H9 (cell line): ENCODE measurements at regions not wholly inside any gene's neighbourhood (a gene's known extent, or its start where the extent isn't known, plus 50 kb on each side); places are given as distances from the start of the nearest gene placed in this dataset.

ENCODE experiments used
- DNase-seq: peaks from one replicate; pipeline ENCODE4 v3.0.0-alpha.2; 2017
- H2AFZ ChIP-seq: one replicate; pipeline ENCODE4 v1.6.1; 2013; ENCODE audit warnings: mild to moderate bottlenecking, low read length, control low read depth, moderate library complexity
- H2AK5ac ChIP-seq: 2 replicates; pipeline ENCODE4 v1.6.1; 2013; ENCODE audit warnings: low read length, control low read depth, mixed read lengths; ENCODE audit not compliant: insufficient read length
- H2BK120ac ChIP-seq: one replicate; pipeline ENCODE4 v1.6.1; 2013; ENCODE audit warnings: low read depth, mild to moderate bottlenecking, low read length, control low read depth, inconsistent platforms; ENCODE audit not compliant: poor library complexity, severe bottlenecking
- H2BK12ac ChIP-seq: 2 replicates; pipeline ENCODE4 v1.6.1; 2013; ENCODE audit warnings: low read length, control low read depth, mixed read lengths, low read depth; ENCODE audit not compliant: insufficient read length
- H2BK15ac ChIP-seq: 2 replicates; pipeline ENCODE4 v1.6.1; 2013; ENCODE audit warnings: low read depth, low read length, control low read depth
- H2BK20ac ChIP-seq: one replicate; pipeline ENCODE4 v1.6.1; 2013; ENCODE audit warnings: low read depth, mild to moderate bottlenecking, low read length, control low read depth, inconsistent platforms; ENCODE audit not compliant: poor library complexity, severe bottlenecking
- H2BK5ac ChIP-seq: 2 replicates; pipeline ENCODE4 v1.6.1; 2013; ENCODE audit warnings: low read length, control low read depth, mixed read lengths; ENCODE audit not compliant: insufficient read length
- H3K14ac ChIP-seq: 2 replicates; pipeline ENCODE4 v1.6.1; 2013; ENCODE audit warnings: low read length, control low read depth; ENCODE audit not compliant: insufficient read depth
- H3K18ac ChIP-seq: 2 replicates; pipeline ENCODE4 v1.6.1; 2013; ENCODE audit warnings: low read depth, mild to moderate bottlenecking, mixed read lengths, low read length, control low read depth; ENCODE audit not compliant: insufficient read length
- H3K23ac ChIP-seq: 2 replicates; pipeline ENCODE4 v1.6.1; 2013; ENCODE audit warnings: low read length, control low read depth, mixed read lengths, low read depth; ENCODE audit not compliant: insufficient read length
- H3K23me2 ChIP-seq: 2 replicates; pipeline ENCODE4 v1.6.1; 2013; ENCODE audit warnings: low read depth, mild to moderate bottlenecking, mixed read lengths, low read length, control low read depth; ENCODE audit not compliant: insufficient read length, poor library complexity, severe bottlenecking
- H3K27ac ChIP-seq: 2 replicates; pipeline ENCODE4 v1.5.1; 2013; ENCODE audit warnings: low read length, control low read depth, mixed read lengths, low read depth; ENCODE audit not compliant: insufficient read length
- H3K27me3 ChIP-seq: 2 replicates; pipeline ENCODE4 v1.6.1; 2013; ENCODE audit warnings: low read length, control low read depth, inconsistent platforms; ENCODE audit not compliant: insufficient read depth
- H3K4ac ChIP-seq: 2 replicates; pipeline ENCODE4 v1.6.1; 2013; ENCODE audit warnings: low read depth, mild to moderate bottlenecking, control low read depth, inconsistent platforms, low read length, moderate library complexity
- H3K4me1 ChIP-seq: 2 replicates; pipeline ENCODE4 v1.6.1; 2013; ENCODE audit warnings: low read length, control low read depth, inconsistent platforms; ENCODE audit not compliant: insufficient read depth
- H3K4me2 ChIP-seq: 2 replicates; pipeline ENCODE4 v1.6.1; 2013; ENCODE audit warnings: low read length, control low read depth, mixed read lengths; ENCODE audit not compliant: insufficient read length, insufficient read depth
- H3K56ac ChIP-seq: 2 replicates; pipeline ENCODE4 v1.6.1; 2013; ENCODE audit warnings: low read depth, mild to moderate bottlenecking, mixed read lengths, low read length, control low read depth; ENCODE audit not compliant: insufficient read length
- H3K79me1 ChIP-seq: 2 replicates; pipeline ENCODE4 v1.6.1; 2013; ENCODE audit warnings: low read depth, mild to moderate bottlenecking, moderate library complexity, low read length, control low read depth, inconsistent platforms; ENCODE audit not compliant: insufficient read depth, poor library complexity, severe bottlenecking
- H3K79me2 ChIP-seq: 2 replicates; pipeline ENCODE4 v1.6.1; 2013; ENCODE audit warnings: low read length, control low read depth, inconsistent platforms; ENCODE audit not compliant: insufficient read depth
- H3K9ac ChIP-seq: 2 replicates; pipeline ENCODE4 v1.6.1; 2013; ENCODE audit warnings: low read length, control low read depth, mixed read lengths; ENCODE audit not compliant: insufficient read length; ENCODE audit errors: extremely low read depth
- H3K9me3 ChIP-seq: one replicate; pipeline ENCODE4 v1.6.1; 2013; ENCODE audit warnings: low read depth, low read length, inconsistent platforms; ENCODE audit not compliant: control insufficient read depth
- H3T11ph ChIP-seq: one replicate; pipeline ENCODE4 v1.6.1; 2013; ENCODE audit warnings: mild to moderate bottlenecking, low read length, control low read depth, inconsistent platforms
- H4K20me1 ChIP-seq: one replicate; pipeline ENCODE4 v1.6.1; 2013; ENCODE audit not compliant: control insufficient read depth, insufficient read length, insufficient read depth
- H4K5ac ChIP-seq: 2 replicates; pipeline ENCODE4 v1.6.1; 2013; ENCODE audit warnings: low read depth, mild to moderate bottlenecking, mixed read lengths, low read length, control low read depth; ENCODE audit not compliant: insufficient read length
- H4K8ac ChIP-seq: replicated peaks from 2 replicates; pipeline ENCODE4 v1.6.1; 2013; ENCODE audit warnings: low read length, control low read depth, mixed read lengths, low read depth; ENCODE audit not compliant: insufficient read length
- H4K91ac ChIP-seq: 2 replicates; pipeline ENCODE4 v1.6.1; 2013; ENCODE audit warnings: low read depth, mild to moderate bottlenecking, moderate library complexity, mixed read lengths, low read length, control low read depth; ENCODE audit not compliant: insufficient read length
- H3K27ac Mint-ChIP-seq, 3 experiments: 2 replicates in 2 of 3; 3 replicates in 1 of 3; pipeline ENCODE4 v1.8.0; 2020 to 2021; ENCODE audit warnings: mixed read lengths in 3 of 3, mild to moderate bottlenecking in 1 of 3, moderate library complexity in 1 of 3
- H3K27me3 Mint-ChIP-seq: 2 replicates; pipeline ENCODE4 v1.8.0; 2021; ENCODE audit warnings: low read depth, mild to moderate bottlenecking, moderate library complexity, mixed read lengths
- H3K36me3 Mint-ChIP-seq, 3 experiments: 2 replicates in 2 of 3; 3 replicates in 1 of 3; pipeline ENCODE4 v1.8.0; 2020 to 2021; ENCODE audit warnings: low read depth in 3 of 3, mixed read lengths in 3 of 3; ENCODE audit not compliant: insufficient read depth in 1 of 3
- H3K4me1 Mint-ChIP-seq, 2 experiments: 2 replicates each; pipeline ENCODE4 v1.8.0; 2020; ENCODE audit warnings: mixed read lengths in 2 of 2
- H3K4me3 Mint-ChIP-seq, 2 experiments: 2 replicates in 1 of 2; 3 replicates in 1 of 2; pipeline ENCODE4 v1.8.0; 2020 to 2021; ENCODE audit warnings: mild to moderate bottlenecking in 2 of 2, mixed read lengths in 2 of 2, moderate library complexity in 1 of 2
- H3K9me3 Mint-ChIP-seq, 2 experiments: 2 replicates in 1 of 2; 3 replicates in 1 of 2; pipeline ENCODE4 v1.8.0; 2020; ENCODE audit warnings: mild to moderate bottlenecking in 2 of 2, mixed read lengths in 2 of 2, moderate library complexity in 1 of 2
- WGBS: extraction: QIAGEN DNeasy Blood & Tissue Kit; methylation state at CpG from one replicate; pipeline ENCODE4 v1.1.7; 2013; ENCODE audit warnings: missing lambda C conversion rate, low lambda C conversion rate, mixed read lengths; ENCODE audit not compliant: insufficient read length; ENCODE audit errors: extremely low coverage; 5-methylcytosine and 5-hydroxymethylcytosine counted together
- TF ChIP-seq, protein P1 (sequence below): fragments of 200-600 bp; sonication (generic); conservative IDR thresholded peaks from 3 replicates; pipeline ENCODE4 v1.8.0; 2021; ENCODE audit warnings: antibody characterized with exemption, mild to moderate bottlenecking

DNA sequence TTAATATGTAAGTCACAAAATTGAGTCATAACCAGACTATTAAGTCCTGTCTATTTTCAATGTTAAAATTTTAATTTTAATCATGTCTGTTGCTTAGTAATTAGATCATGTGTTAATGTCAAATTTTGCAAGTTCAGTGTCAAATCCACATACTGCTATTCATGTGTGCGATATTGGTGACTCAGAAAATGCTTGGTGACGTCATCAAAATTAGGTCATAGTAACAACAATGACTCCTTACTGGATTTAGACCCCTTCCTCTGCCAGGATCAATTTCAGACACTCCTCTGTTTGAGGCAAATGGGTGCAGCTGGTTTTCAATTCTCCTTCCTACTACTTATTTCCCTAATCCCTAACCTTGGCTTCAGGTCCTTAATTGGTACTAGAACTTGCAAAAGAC is 1394.3 kb upstream of the SLC10A2 start:
- TF ChIP-seq, protein P1, sequence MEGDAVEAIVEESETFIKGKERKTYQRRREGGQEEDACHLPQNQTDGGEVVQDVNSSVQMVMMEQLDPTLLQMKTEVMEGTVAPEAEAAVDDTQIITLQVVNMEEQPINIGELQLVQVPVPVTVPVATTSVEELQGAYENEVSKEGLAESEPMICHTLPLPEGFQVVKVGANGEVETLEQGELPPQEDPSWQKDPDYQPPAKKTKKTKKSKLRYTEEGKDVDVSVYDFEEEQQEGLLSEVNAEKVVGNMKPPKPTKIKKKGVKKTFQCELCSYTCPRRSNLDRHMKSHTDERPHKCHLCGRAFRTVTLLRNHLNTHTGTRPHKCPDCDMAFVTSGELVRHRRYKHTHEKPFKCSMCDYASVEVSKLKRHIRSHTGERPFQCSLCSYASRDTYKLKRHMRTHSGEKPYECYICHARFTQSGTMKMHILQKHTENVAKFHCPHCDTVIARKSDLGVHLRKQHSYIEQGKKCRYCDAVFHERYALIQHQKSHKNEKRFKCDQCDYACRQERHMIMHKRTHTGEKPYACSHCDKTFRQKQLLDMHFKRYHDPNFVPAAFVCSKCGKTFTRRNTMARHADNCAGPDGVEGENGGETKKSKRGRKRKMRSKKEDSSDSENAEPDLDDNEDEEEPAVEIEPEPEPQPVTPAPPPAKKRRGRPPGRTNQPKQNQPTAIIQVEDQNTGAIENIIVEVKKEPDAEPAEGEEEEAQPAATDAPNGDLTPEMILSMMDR: no peak
- Histone ChIP-seq H3K4me1 (peaks cover 2% of the 10 kb centered on the region), H4K91ac (no peak overlapping the region), H4K8ac (no peak overlapping the region), H2BK12ac (no peak overlapping the region), H2AFZ (no peak overlapping the region), H3K9me3 (no peaks in the 10 kb centered on the region), H3K4ac (no peak overlapping the region), H3T11ph (no peak overlapping the region), H3K18ac (no peak overlapping the region), H3K14ac (no peak overlapping the region), H3K27ac (no peak overlapping the region), H2BK120ac (no peak overlapping the region), H4K20me1 (no peaks in the 10 kb centered on the region), H4K5ac (no peak overlapping the region), H3K23me2 (no peaks in the 10 kb centered on the region), H3K79me1 (no peaks in the 10 kb centered on the region), H3K27me3 (no peaks in the 10 kb centered on the region), H3K4me2 (no peak overlapping the region), H2BK15ac (no peak overlapping the region), H3K9ac (no peak overlapping the region), H2BK5ac (no peak overlapping the region), H3K56ac (no peak overlapping the region), H3K79me2 (no peaks in the 10 kb centered on the region), H2AK5ac (no peak overlapping the region), H2BK20ac (no peak overlapping the region), H3K23ac (no peak overlapping the region)
- no peak for DNase-seq
- no CpG with 5 or more reads among the region's 2 CpGs for WGBS
- Mint-ChIP-seq H3K36me3 (peaks cover 4 to 15% (median 7%) of the 10 kb centered on the region in 3 experiments; a peak in 6 of 7 replicates), H3K27me3 (no peaks in the 10 kb centered on the region; the same call in 1 of the 2 replicates), H3K4me3 (no peak overlapping the region), H3K27ac (no peak overlapping the region; a peak in 2 of 7 replicates), H3K9me3 (peaks cover 4 to 8% of the 10 kb centered on the region in 2 experiments), H3K4me1 (peaks cover 16 to 20% of the 10 kb centered on the region in 2 experiments)
